ENCODE measurements at regions not wholly inside any gene's neighbourhood (a gene's known extent, or its start where the extent isn't known, plus 50 kb on each side); places are given as distances from the start of the nearest gene placed in this dataset.

DNA sequence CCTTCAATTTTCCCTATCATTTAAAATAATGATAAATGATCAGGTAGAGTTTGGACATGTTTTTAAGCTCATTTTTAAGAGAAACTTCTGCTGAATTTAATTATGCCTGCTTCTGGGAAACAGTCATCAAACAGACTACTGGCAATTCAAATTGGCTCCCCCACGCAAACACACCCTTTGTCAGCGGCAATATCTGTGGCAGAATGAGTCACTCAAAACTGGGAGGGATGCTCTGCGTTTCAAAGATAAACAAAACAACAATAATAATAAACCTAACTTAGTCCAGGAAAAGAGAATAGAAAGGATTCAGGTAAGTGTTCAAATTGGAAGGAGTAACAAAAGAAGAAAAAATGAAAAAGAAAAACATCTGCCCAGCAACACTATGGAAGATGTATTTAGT is 108.1 kb upstream of the ERCC4 start:
- no peaks in the 10 kb centered on the region for H3K27me3 ChIP-seq (ENCODE audit: control insufficient read depth, insufficient read depth, low read length)
- H3K36me3 ChIP-seq (ENCODE audit: control insufficient read depth, insufficient read depth, low read length): no peaks in the 10 kb centered on the region
- TF ChIP-seq, protein P1, sequence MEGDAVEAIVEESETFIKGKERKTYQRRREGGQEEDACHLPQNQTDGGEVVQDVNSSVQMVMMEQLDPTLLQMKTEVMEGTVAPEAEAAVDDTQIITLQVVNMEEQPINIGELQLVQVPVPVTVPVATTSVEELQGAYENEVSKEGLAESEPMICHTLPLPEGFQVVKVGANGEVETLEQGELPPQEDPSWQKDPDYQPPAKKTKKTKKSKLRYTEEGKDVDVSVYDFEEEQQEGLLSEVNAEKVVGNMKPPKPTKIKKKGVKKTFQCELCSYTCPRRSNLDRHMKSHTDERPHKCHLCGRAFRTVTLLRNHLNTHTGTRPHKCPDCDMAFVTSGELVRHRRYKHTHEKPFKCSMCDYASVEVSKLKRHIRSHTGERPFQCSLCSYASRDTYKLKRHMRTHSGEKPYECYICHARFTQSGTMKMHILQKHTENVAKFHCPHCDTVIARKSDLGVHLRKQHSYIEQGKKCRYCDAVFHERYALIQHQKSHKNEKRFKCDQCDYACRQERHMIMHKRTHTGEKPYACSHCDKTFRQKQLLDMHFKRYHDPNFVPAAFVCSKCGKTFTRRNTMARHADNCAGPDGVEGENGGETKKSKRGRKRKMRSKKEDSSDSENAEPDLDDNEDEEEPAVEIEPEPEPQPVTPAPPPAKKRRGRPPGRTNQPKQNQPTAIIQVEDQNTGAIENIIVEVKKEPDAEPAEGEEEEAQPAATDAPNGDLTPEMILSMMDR (IDR thresholded peaks at IDR 0.05): no peak
- H3K4me2 ChIP-seq (ENCODE audit: low read length): no peak overlapping the region
- H3K4me3 ChIP-seq (ENCODE audit: low read depth, low read length): no peak overlapping the region
- no peaks in the 10 kb centered on the region for H3K4me1 ChIP-seq
- H3K9ac ChIP-seq: no peak overlapping the region
- no peak overlapping the region for H2AFZ ChIP-seq
- H3K9me3 ChIP-seq (ENCODE audit: control insufficient read depth, low read length): no peaks in the 10 kb centered on the region
- no peaks in the 10 kb centered on the region for H3K79me2 ChIP-seq
- H3K27ac ChIP-seq: no peak overlapping the region

DNA sequence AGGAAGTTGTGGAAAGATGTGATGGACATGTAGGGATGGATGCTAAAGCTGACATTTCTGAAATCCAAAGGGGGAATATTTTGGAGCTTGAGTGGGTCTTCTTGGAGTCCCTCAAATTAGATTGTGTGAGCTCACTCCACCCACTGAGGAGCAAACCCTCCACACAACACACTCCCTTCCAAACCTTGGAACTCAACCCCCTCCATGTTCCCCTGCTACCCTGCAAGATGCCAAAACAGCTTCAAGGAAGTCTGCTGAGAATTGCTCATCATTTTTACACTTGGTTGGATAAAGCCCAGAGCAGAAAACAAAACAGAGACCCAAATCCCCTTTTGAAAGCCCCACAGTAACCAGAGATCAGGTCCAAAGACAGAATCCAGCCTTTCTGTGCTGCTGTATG is 103.3 kb upstream of the ERCC4 start:
- Histone ChIP-seq H3K4me3 (ENCODE audit: low read depth, low read length) (no peak overlapping the region), H3K9ac (no peak overlapping the region)

DNA sequence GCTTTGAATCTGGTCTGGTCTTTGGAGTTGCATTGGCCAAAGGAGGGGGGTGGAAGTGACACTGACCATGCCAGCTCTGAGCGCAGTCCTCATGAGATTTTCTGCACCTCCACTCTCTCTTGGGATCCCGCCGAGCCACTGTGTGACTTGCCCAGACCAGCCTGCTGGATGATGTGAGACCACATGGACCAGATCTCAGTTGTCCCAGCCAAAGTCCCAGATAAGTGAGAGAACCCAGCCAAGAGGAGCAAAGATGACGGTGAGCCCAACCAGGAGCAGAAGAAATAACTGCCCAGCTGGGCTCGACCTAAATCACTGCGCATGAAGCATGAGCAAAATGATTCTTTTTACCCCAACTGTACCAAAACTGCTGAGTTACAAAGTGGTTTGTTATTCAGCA is 96.5 kb upstream of the ERCC4 start:
- Histone ChIP-seq H3K9me3 (ENCODE audit: control insufficient read depth, low read length) (no peaks in the 10 kb centered on the region), H3K4me2 (ENCODE audit: low read length) (no peak overlapping the region), H3K4me1 (no peaks in the 10 kb centered on the region), H3K36me3 (ENCODE audit: control insufficient read depth, insufficient read depth, low read length) (no peaks in the 10 kb centered on the region), H3K4me3 (ENCODE audit: low read depth, low read length) (no peak overlapping the region), H3K27ac (no peak overlapping the region), H2AFZ (no peak overlapping the region), H3K27me3 (ENCODE audit: control insufficient read depth, insufficient read depth, low read length) (no peaks in the 10 kb centered on the region), H3K79me2 (no peaks in the 10 kb centered on the region), H3K9ac (no peak overlapping the region)
- TF ChIP-seq, protein P1 (IDR thresholded peaks at IDR 0.05): no peak

More for the DNA sequence above, 103.3 kb upstream of the ERCC4 start:
- TF ChIP-seq, protein P1 (IDR thresholded peaks at IDR 0.05): no peak
- Histone ChIP-seq H3K27me3 (ENCODE audit: control insufficient read depth, insufficient read depth, low read length) (no peaks in the 10 kb centered on the region), H3K27ac (no peak overlapping the region), H3K4me2 (ENCODE audit: low read length) (no peak overlapping the region), H2AFZ (no peak overlapping the region), H3K9me3 (ENCODE audit: control insufficient read depth, low read length) (no peaks in the 10 kb centered on the region), H3K79me2 (no peaks in the 10 kb centered on the region), H3K36me3 (ENCODE audit: control insufficient read depth, insufficient read depth, low read length) (no peaks in the 10 kb centered on the region), H3K4me1 (no peaks in the 10 kb centered on the region)

DNA sequence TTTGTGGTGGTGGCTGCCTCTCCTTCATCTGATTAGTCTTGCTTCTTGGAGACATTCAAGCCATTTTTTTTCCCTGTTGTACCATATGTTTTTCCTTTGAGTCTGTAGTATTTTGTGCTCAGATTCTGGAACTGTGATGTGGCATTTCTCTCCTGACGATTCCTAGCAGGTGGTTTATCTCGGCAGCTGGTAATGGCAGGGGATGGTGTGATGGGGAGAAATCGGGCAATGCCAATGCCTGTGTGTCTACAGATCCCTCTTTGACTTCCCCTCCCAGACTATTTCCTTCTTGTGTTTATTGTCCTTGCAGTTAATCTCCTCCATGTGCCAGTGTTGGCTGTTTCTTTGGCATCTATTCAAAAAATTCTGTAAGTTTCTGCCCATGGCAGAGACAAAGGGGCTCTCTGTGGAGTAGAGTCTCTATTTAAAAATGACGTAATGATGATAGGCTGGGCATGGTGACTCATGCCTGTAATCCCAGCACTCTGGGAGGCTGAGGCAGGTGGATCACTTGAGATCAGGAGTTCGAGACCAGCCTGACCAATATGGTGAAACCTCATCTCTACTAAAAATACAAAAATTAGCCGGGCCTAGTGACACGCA is 90.2 kb upstream of the ERCC4 start:
- H3K9ac ChIP-seq: no peak overlapping the region
- no peaks in the 10 kb centered on the region for H3K36me3 ChIP-seq (ENCODE audit: control insufficient read depth, insufficient read depth, low read length)
- H3K27ac ChIP-seq: no peak overlapping the region
- no peak overlapping the region for H3K4me2 ChIP-seq (ENCODE audit: low read length)
- H3K79me2 ChIP-seq: no peaks in the 10 kb centered on the region
- H3K4me1 ChIP-seq: no peaks in the 10 kb centered on the region
- H3K9me3 ChIP-seq (ENCODE audit: control insufficient read depth, low read length): no peaks in the 10 kb centered on the region
- TF ChIP-seq, protein P1 (IDR thresholded peaks at IDR 0.05): no peak
- no peak overlapping the region for H3K4me3 ChIP-seq (ENCODE audit: low read depth, low read length)
- no peaks in the 10 kb centered on the region for H3K27me3 ChIP-seq (ENCODE audit: control insufficient read depth, insufficient read depth, low read length)
- H2AFZ ChIP-seq: no peak overlapping the region

DNA sequence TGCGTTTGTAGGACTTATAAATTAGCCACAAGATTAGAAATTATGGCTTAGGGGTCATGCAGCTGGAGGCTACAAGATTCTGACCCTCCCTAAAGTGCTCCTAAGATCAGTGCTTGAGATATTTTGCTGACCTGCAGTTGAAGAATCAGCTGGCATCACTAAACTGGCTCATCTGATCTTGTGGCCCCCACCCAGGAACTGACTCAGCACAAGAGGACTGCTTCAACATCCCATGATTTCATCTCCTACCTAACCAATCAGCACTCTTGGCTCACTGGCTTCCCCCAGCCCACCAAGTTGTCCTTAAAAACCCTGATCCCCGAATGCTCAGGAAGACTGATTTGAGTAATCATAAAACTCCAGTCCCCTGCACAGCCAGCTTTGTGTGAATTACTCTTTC is 86.4 kb upstream of the ERCC4 start:
- TF ChIP-seq, protein P1 (IDR thresholded peaks at IDR 0.05): no peak
- Histone ChIP-seq H3K27ac (no peak overlapping the region), H3K4me3 (ENCODE audit: low read depth, low read length) (no peak overlapping the region), H3K4me2 (ENCODE audit: low read length) (no peak overlapping the region), H3K4me1 (no peaks in the 10 kb centered on the region), H3K9me3 (ENCODE audit: control insufficient read depth, low read length) (no peaks in the 10 kb centered on the region), H3K27me3 (ENCODE audit: control insufficient read depth, insufficient read depth, low read length) (no peaks in the 10 kb centered on the region), H3K36me3 (ENCODE audit: control insufficient read depth, insufficient read depth, low read length) (no peaks in the 10 kb centered on the region), H3K79me2 (no peaks in the 10 kb centered on the region), H3K9ac (no peak overlapping the region), H2AFZ (no peak overlapping the region)
